MCF 10A (cell line): ENCODE measurements at regions not wholly inside any gene's neighbourhood (a gene's known extent, or its start where the extent isn't known, plus 50 kb on each side); places are given as distances from the start of the nearest gene placed in this dataset.

ENCODE experiments used
- BruUV-seq: library from RNA; stranded (reverse); fragments of 400-500 nt; replicated peaks from 2 replicates; lab custom pipeline; 2021; lab: Mats Ljungman, UMichigan
- CTCF ChIA-PET: fragments of 300-600 bp; sonication (Branson Sonifier 250); formaldehyde crosslinking; extraction: SDS; loops from one replicate; lab custom pipeline; 2021; ENCODE audit warnings: antibody characterized with exemption, inconsistent platforms; lab: Yijun Ruan, JAX
- POLR2A ChIA-PET: fragments of 300-600, 350-650 bp; sonication (Branson Sonifier 250); formaldehyde crosslinking; extraction: SDS; loops from one replicate; lab custom pipeline; 2020; ENCODE audit warnings: antibody characterized with exemption, inconsistent platforms; lab: Yijun Ruan, JAX
- DNase-seq: peaks from one replicate; pipeline ENCODE4 v3.0.0-alpha.2; 2018; ENCODE audit not compliant: unreplicated experiment
- H3K27ac Mint-ChIP-seq: one replicate; pipeline ENCODE4 v1.8.0; 2022; ENCODE audit warnings: mild to moderate bottlenecking, low read depth, mixed read lengths; ENCODE audit not compliant: unreplicated experiment
- H3K27me3 Mint-ChIP-seq: one replicate; pipeline ENCODE4 v1.8.0; 2022; ENCODE audit warnings: mixed read lengths; ENCODE audit not compliant: insufficient read depth, unreplicated experiment
- H3K36me3 Mint-ChIP-seq: one replicate; pipeline ENCODE4 v1.8.0; 2022; ENCODE audit warnings: mild to moderate bottlenecking, moderate library complexity, mixed read lengths; ENCODE audit not compliant: insufficient read depth, unreplicated experiment
- H3K4me1 Mint-ChIP-seq: one replicate; pipeline ENCODE4 v1.8.0; 2022; ENCODE audit warnings: mixed read lengths; ENCODE audit not compliant: insufficient read depth, unreplicated experiment
- H3K4me3 Mint-ChIP-seq: one replicate; pipeline ENCODE4 v1.8.0; 2022; ENCODE audit warnings: mild to moderate bottlenecking, moderate library complexity, mixed read lengths; ENCODE audit not compliant: unreplicated experiment
- H3K9me3 Mint-ChIP-seq: one replicate; pipeline ENCODE4 v1.8.0; 2022; ENCODE audit warnings: mixed read lengths; ENCODE audit not compliant: unreplicated experiment
- CTCF ChIP-seq: fragments of 200-600 bp; IDR thresholded peaks from one replicate; pipeline ENCODE4 v1.8.0; 2022; ENCODE audit warnings: antibody characterized with exemption, mild to moderate bottlenecking; ENCODE audit not compliant: unreplicated experiment
- intact Hi-C: fragments of 100-400 bp; cut with micrococcal nuclease; formaldehyde crosslinking; loops from 2 replicates; pipeline ENCODE4 v1.14.1; 2022

GRCh38 chr17:79461041-79461440, 149.8 kb downstream of the RBFOX3 start:
- BruUV-seq: no TSS peak

GRCh38 chr17:79459846-79460245, 151.0 kb downstream of the RBFOX3 start:
- Mint-ChIP-seq H3K4me1 (peaks cover 17% of the 10 kb centered on the region), H3K36me3 (no peaks in the 10 kb centered on the region), H3K9me3 (no peaks in the 10 kb centered on the region), H3K27me3 (peaks cover 45% of the 10 kb centered on the region), H3K27ac (no peak overlapping the region), H3K4me3 (no peak overlapping the region)
- POLR2A ChIA-PET: no interaction called here
- no TSS peak for BruUV-seq
- CTCF ChIA-PET: no interaction called here
- intact Hi-C loops: no loop called here
- no peak for TF ChIP-seq CTCF
- DNase-seq: no peak

More at GRCh38 chr17:79461041-79461440, 149.8 kb downstream of the RBFOX3 start:
- ChIA-PET CTCF (no interaction called here), POLR2A (no interaction called here)
- DNase-seq: peak; percentile 10
- no peak for TF ChIP-seq CTCF
- H3K27me3 Mint-ChIP-seq: peaks cover 52% of the 10 kb centered on the region
- intact Hi-C loops: no loop called here
- H3K27ac Mint-ChIP-seq: no peak overlapping the region
- H3K9me3 Mint-ChIP-seq: no peaks in the 10 kb centered on the region
- no peaks in the 10 kb centered on the region for H3K36me3 Mint-ChIP-seq
- no peak overlapping the region for H3K4me3 Mint-ChIP-seq
- H3K4me1 Mint-ChIP-seq: peaks cover 17% of the 10 kb centered on the region

GRCh38 chr17:79459003-79459655, 151.7 kb downstream of the RBFOX3 start:
- Mint-ChIP-seq H3K9me3 (no peaks in the 10 kb centered on the region), H3K4me3 (no peak overlapping the region), H3K4me1 (peaks cover 17% of the 10 kb centered on the region), H3K36me3 (no peaks in the 10 kb centered on the region), H3K27me3 (peaks cover 38% of the 10 kb centered on the region), H3K27ac (no peak overlapping the region)
- no peak for DNase-seq
- ChIA-PET POLR2A (no interaction called here), CTCF (no interaction called here)
- BruUV-seq: no TSS peak
- TF ChIP-seq CTCF: no peak
- intact Hi-C loops: no loop called here

- CTCF ChIA-PET: no interaction called here
- Mint-ChIP-seq H3K4me3 (no peak overlapping the region), H3K27ac (no peak overlapping the region), H3K36me3 (no peaks in the 10 kb centered on the region), H3K9me3 (no peaks in the 10 kb centered on the region), H3K4me1 (peaks cover 17% of the 10 kb centered on the region), H3K27me3 (peaks cover 42% of the 10 kb centered on the region)
- no peak for DNase-seq
- POLR2A ChIA-PET: interaction anchor here (1.2 kb wide), 1 partner anchor 12 kb away, joined by 3 read pairs; no protein-coding TSS in a partner anchor
- no TSS peak for BruUV-seq
- intact Hi-C loops: no loop called here
- TF ChIP-seq CTCF: no peak
Observed at GRCh38 chr17:79458356-79458755, 152.5 kb downstream of the RBFOX3 start.
